CD4-positive, alpha-beta T cell treated with Interleukin-2 at 100 ng/mL for 4 hours (primary cell): ENCODE measurements at regions not wholly inside any gene's neighbourhood (a gene's known extent, or its start where the extent isn't known, plus 50 kb on each side); places are given as distances from the start of the nearest gene placed in this dataset.
"Not testable (repeated sequence)": the region's sequence is repeated elsewhere in the genome, so short reads cannot be mapped to it uniquely, and the experiment has no call there.

Experiments
- DNase-seq: peaks from one replicate; pipeline ENCODE4 v3.0.0-alpha.2; 2020; ENCODE audit warnings: low spot score

GRCh38 chr15:89028036-89028435, 60.2 kb upstream of the ABHD2 start:
- no peak for DNase-seq

- no peak for DNase-seq
Observed at GRCh38 chr15:89030311-89030710, 57.9 kb upstream of the ABHD2 start.

- DNase-seq, result not testable (repeated sequence)
Observed at GRCh38 chr15:89031637-89032285, 56.5 kb upstream of the ABHD2 start.

DNA sequence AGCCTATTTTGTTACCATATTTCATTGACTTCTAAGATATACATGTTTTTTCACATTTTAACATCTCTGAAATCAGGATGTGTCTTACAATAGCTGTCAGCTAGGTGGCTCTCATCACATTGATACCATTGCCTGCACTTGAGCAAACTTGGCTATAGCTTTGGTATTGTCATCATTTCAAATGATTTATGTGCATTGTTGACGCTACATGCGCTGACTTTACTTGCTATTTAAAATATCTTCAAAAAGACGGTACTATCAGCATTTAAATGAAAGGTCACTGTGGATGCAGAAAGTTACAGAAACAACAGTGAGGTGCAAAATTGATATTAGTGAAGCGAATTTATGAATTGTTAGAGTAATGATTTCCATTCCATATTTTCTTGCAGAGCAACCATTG, 54.0 kb upstream of the ABHD2 start:
- no peak for DNase-seq

- DNase-seq, result no peak
Observed at GRCh38 chr15:89035150-89035549, 53.1 kb upstream of the ABHD2 start.

DNA sequence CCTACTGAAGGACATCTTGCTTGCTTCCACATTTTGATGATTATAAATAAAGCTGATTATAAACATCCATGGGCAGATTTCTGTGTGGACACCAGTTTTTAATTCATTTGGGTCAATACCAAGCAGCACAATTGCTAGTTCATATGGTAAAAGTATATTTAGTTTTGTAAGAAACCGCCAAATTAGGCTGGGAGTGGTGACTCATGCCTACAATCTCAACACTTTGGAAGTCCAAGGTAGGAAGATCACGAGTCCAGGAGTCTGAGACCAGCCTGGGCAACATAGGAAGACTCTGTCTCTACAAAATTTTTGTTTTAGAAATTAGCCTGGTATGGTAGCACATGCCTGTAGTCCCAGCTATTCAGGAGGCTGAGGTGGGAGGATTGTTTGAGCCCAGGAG, 52.6 kb upstream of the ABHD2 start:
- DNase-seq, result no peak

- DNase-seq, result no peak
Observed at GRCh38 chr15:89038146-89038545, 50.1 kb upstream of the ABHD2 start.
